ENCODE measurements at regions not wholly inside any gene's neighbourhood (a gene's known extent, or its start where the extent isn't known, plus 50 kb on each side); places are given as distances from the start of the nearest gene placed in this dataset.
"Not testable (repeated sequence)": the region's sequence is repeated elsewhere in the genome, so short reads cannot be mapped to it uniquely, and the experiment has no call there.

DNA sequence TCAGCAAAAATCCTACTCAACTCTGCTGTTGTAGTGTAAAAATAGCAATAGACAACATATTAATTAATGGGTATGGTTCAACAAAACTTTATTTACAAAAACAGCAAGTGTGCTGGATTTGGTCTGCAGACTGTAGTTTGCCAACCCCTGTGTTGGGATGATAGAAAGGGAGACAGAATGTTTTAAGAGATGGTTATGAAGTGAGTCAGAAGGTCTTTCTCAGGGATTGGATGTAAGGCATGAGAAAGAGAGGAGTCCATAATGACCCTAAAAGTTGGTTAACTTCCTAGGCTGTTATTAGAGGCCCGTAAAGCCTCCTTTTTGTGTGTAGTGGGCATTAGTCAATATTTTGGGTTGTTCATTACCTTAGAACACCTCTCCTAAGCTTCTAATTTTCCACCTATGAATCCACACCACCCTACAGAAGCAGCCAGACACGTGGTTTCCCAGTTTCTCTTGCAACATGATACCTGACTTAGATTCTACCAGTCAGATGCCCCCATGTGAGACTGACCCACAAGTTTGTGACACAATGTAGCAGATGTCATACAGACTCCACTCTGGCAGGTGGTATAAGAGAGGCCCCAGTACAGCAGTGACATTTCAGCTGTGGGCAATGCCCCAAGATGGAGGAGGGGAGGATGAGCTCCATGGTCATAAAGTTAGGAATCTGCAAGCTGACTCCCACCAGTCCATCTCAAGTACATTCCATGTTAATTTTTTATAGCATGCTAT lies 1015.6 kb downstream of the KCNMA1 start:
- Histone ChIP-seq H3K9me3 (ENCODE audit: control insufficient read depth, insufficient read depth, low read length) (no peaks in the 10 kb centered on the region), H3K36me3 (ENCODE audit: control insufficient read depth, insufficient read depth, low read length) (no peaks in the 10 kb centered on the region), H3K4me3 (ENCODE audit: low read length) (no peak overlapping the region), H3K27ac (ENCODE audit: low read length) (no peak overlapping the region), H3K27me3 (ENCODE audit: control insufficient read depth, insufficient read depth, low read length) (no peaks in the 10 kb centered on the region), H3K4me1 (ENCODE audit: control insufficient read depth, insufficient read depth, low read length) (no peaks in the 10 kb centered on the region)
- WGBS (ENCODE audit: insufficient coverage, insufficient read length) = no CpG with 5 or more reads among the region's 2 CpGs
- no peak for DNase-seq (ENCODE audit: low read depth, low spot score)

DNA sequence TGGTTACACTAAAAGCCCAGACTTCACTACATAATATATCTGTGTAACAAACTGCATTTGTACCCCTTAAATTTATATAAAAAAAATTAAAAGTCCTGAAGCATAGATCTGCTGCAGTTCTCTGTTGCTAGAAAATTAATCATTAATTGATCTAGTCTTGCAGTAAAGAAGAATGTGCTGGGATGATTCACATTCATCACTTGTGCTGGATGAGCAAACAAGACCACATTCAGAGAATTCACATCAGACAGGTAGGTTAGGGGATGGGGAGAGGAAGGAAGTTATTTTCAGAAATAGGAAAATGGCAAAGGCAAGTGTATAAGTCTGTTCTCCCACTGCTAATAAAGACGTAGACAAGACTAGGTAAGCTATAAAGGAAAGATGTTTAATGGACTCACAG lies 1019.0 kb downstream of the KCNMA1 start:
- no CpG with 5 or more reads among the region's 1 CpG for WGBS (ENCODE audit: insufficient coverage, insufficient read length)
- no peaks in the 10 kb centered on the region for H3K4me1 ChIP-seq (ENCODE audit: control insufficient read depth, insufficient read depth, low read length)
- no peak overlapping the region for H3K4me3 ChIP-seq (ENCODE audit: low read length)
- H3K9me3 ChIP-seq (ENCODE audit: control insufficient read depth, insufficient read depth, low read length) = no peaks in the 10 kb centered on the region
- no peaks in the 10 kb centered on the region for H3K27me3 ChIP-seq (ENCODE audit: control insufficient read depth, insufficient read depth, low read length)
- no peak for DNase-seq (ENCODE audit: low read depth, low spot score)
- H3K27ac ChIP-seq (ENCODE audit: low read length) = no peak overlapping the region
- H3K36me3 ChIP-seq (ENCODE audit: control insufficient read depth, insufficient read depth, low read length) = no peaks in the 10 kb centered on the region

DNA sequence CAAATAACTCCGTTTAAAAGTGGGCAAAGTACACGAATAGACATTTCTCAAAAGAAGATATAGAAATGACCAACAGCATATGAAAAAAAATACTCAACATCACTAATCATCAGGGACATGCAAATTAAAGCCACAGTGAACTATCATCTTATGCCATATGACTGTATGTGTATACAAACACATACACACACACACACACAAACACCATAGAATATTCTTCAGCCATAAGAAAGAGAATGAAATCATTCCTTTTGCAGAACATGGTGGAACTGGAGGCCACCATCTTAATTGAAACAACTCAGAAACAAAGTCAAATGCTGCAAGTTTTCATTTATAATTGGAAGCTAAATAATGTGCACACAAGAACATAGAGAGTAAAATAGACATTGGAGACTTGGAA lies 1019.4 kb downstream of the KCNMA1 start:
- Histone ChIP-seq H3K27ac (ENCODE audit: low read length) (no peak overlapping the region), H3K9me3 (ENCODE audit: control insufficient read depth, insufficient read depth, low read length) (no peaks in the 10 kb centered on the region), H3K27me3 (ENCODE audit: control insufficient read depth, insufficient read depth, low read length) (no peaks in the 10 kb centered on the region), H3K4me1 (ENCODE audit: control insufficient read depth, insufficient read depth, low read length) (no peaks in the 10 kb centered on the region), H3K4me3 (ENCODE audit: low read length) (no peak overlapping the region), H3K36me3 (ENCODE audit: control insufficient read depth, insufficient read depth, low read length) (no peaks in the 10 kb centered on the region)
- no CpG with 5 or more reads among the region's 2 CpGs for WGBS (ENCODE audit: insufficient coverage, insufficient read length)
- DNase-seq (ENCODE audit: low read depth, low spot score) = no peak

DNA sequence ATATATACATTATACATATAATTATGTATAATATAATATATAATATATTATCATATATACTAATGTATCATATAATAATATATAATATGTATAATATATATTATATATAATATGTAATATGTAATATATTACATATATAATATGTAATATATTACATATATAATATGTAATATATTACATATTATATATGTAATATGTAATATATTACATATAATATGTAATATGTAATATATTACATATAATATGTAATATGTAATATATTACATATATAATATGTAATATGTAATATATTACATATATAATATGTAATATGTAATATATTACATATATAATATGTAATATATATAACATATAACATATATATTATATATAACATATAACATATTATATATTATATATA lies 1020.9 kb downstream of the KCNMA1 start:
- H3K4me1 ChIP-seq (ENCODE audit: control insufficient read depth, insufficient read depth, low read length); H3K36me3 ChIP-seq (ENCODE audit: control insufficient read depth, insufficient read depth, low read length); H3K9me3 ChIP-seq (ENCODE audit: control insufficient read depth, insufficient read depth, low read length); DNase-seq (ENCODE audit: low read depth, low spot score); H3K4me3 ChIP-seq (ENCODE audit: low read length); H3K27me3 ChIP-seq (ENCODE audit: control insufficient read depth, insufficient read depth, low read length); H3K27ac ChIP-seq (ENCODE audit: low read length): not testable (repeated sequence)

DNA sequence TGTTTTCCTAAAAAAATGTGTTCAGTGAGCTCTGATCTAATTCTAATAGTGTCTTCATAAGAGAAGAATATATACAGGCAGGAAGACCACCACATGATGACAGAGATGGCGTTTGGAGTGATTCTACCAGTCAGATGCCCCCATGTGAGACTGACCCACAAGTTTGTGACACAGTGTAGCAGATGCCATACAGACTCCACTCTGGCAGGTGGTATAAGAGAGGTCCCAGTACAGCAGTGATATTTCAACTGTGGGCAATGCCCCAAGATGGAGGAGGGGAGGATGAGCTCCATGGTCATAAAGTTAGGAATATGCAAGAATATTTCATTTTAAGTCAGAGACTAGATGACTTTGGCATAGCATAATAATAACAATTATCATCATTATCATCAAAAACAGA lies 1022.6 kb downstream of the KCNMA1 start:
- DNase-seq (ENCODE audit: low read depth, low spot score) = no peak
- Histone ChIP-seq H3K4me1 (ENCODE audit: control insufficient read depth, insufficient read depth, low read length) (no peaks in the 10 kb centered on the region), H3K27me3 (ENCODE audit: control insufficient read depth, insufficient read depth, low read length) (no peaks in the 10 kb centered on the region), H3K4me3 (ENCODE audit: low read length) (no peak overlapping the region), H3K36me3 (ENCODE audit: control insufficient read depth, insufficient read depth, low read length) (no peaks in the 10 kb centered on the region), H3K9me3 (ENCODE audit: control insufficient read depth, insufficient read depth, low read length) (no peaks in the 10 kb centered on the region), H3K27ac (ENCODE audit: low read length) (no peak overlapping the region)
- no CpG with 5 or more reads among the region's 1 CpG for WGBS (ENCODE audit: insufficient coverage, insufficient read length)
